ENCODE measurements at regions not wholly inside any gene's neighbourhood (a gene's known extent, or its start where the extent isn't known, plus 50 kb on each side); places are given as distances from the start of the nearest gene placed in this dataset.

DNA sequence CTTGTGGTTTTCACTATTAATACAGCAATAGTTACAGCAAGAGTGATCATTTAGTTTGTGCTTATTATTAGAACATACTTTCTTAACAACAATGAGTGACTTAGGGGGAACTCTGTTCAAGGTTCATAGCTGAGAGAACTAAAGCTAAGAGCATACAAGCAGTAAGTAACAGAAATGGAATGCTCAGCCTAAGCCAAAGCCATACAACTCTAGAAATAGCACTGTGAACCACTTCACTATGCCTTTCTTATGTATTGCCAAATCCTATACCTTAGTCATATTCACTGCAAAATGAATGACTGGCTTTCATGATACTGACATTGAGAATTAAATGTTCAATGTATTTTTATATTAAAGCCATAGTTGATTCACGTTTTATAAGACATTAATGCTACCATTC lies 599.7 kb upstream of the SLITRK1 start:
- H3K36me3 ChIP-seq, result no peaks in the 10 kb centered on the region
- H3K27me3 ChIP-seq, result no peaks in the 10 kb centered on the region
- H3K4me3 ChIP-seq, result no peak overlapping the region
- no peak for DNase-seq
- H3K4me1 ChIP-seq, result no peaks in the 10 kb centered on the region
- TF ChIP-seq POLR2A (IDR thresholded peaks at IDR 0.05), result no peak
- TF ChIP-seq, protein P1, sequence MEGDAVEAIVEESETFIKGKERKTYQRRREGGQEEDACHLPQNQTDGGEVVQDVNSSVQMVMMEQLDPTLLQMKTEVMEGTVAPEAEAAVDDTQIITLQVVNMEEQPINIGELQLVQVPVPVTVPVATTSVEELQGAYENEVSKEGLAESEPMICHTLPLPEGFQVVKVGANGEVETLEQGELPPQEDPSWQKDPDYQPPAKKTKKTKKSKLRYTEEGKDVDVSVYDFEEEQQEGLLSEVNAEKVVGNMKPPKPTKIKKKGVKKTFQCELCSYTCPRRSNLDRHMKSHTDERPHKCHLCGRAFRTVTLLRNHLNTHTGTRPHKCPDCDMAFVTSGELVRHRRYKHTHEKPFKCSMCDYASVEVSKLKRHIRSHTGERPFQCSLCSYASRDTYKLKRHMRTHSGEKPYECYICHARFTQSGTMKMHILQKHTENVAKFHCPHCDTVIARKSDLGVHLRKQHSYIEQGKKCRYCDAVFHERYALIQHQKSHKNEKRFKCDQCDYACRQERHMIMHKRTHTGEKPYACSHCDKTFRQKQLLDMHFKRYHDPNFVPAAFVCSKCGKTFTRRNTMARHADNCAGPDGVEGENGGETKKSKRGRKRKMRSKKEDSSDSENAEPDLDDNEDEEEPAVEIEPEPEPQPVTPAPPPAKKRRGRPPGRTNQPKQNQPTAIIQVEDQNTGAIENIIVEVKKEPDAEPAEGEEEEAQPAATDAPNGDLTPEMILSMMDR (IDR thresholded peaks at IDR 0.05), result no peak
- no peak for TF ChIP-seq POLR2AphosphoS5 (IDR thresholded peaks at IDR 0.05)
- TF ChIP-seq EP300 (IDR thresholded peaks at IDR 0.05), result no peak
- H3K27ac ChIP-seq, result no peak overlapping the region
- intact Hi-C loops (cut with DNase I; ENCODE audit: low total_unique reads), result no loop called here
- H3K9me3 ChIP-seq, result no peaks in the 10 kb centered on the region
- 64 to 87% (median 71%) methylated on average over 1 of the region's 1 CpG for WGBS, 5 donors

DNA sequence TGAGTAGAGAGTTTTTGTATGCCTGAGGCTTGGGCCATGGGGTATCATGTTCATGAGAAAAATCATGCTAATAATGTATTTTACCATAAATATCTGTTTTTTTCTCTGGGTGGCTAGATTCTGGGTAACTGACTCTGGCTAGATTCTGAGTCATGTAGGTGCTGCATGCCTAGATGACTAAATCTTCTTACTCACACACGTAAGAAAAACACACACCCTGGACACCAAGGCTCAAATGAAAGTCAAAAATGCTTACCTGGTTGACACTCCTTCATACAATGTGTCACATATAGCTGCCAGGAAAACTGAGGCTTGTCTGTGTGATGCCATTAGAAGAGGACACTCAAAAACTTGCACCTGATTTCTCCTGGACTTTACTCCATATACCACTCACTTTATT lies 597.4 kb upstream of the SLITRK1 start:
- no peak overlapping the region for H3K4me3 ChIP-seq
- no peak overlapping the region for H3K27ac ChIP-seq
- no peaks in the 10 kb centered on the region for H3K4me1 ChIP-seq
- no peaks in the 10 kb centered on the region for H3K27me3 ChIP-seq
- no peak for TF ChIP-seq EP300 (IDR thresholded peaks at IDR 0.05)
- TF ChIP-seq, protein P1 (IDR thresholded peaks at IDR 0.05), result no peak
- intact Hi-C loops (cut with DNase I; ENCODE audit: low total_unique reads), result no loop called here
- 78 to 91% (median 85%) methylated on average over 1 of the region's 1 CpG for WGBS, 5 donors
- peaks cover 0 to 17% (median 3%) of the 10 kb centered on the region in 4 donors for H3K9me3 ChIP-seq
- no peaks in the 10 kb centered on the region for H3K36me3 ChIP-seq
- DNase-seq, result no peak

DNA sequence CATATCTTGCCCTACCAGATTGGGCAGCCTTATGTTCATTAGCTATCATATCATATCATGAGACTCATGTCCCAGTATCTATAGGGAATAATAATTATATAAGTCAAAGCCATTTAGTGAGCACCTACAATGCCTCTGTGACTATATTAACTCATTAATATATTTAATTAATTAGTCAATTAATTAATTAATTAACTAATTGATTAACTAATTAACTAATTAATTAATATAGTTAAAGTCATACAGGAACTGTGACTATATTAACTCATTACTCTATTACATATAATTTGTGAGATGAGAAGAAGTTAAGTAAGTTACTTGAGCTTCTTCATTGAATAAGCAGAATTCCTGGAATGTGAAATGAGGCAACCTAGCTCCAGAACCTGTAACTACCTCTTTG lies 588.3 kb upstream of the SLITRK1 start:
- no peaks in the 10 kb centered on the region for H3K4me1 ChIP-seq
- H3K27ac ChIP-seq, result no peak overlapping the region
- no peaks in the 10 kb centered on the region for H3K36me3 ChIP-seq
- TF ChIP-seq, protein P1 (IDR thresholded peaks at IDR 0.05), result no peak
- TF ChIP-seq POLR2AphosphoS5 (IDR thresholded peaks at IDR 0.05) (no peak), POLR2A (IDR thresholded peaks at IDR 0.05) (no peak), EP300 (IDR thresholded peaks at IDR 0.05) (no peak)
- DNase-seq, result no peak
- peaks cover 0 to 11% (median 3%) of the 10 kb centered on the region in 4 donors for H3K9me3 ChIP-seq
- intact Hi-C loops (cut with DNase I; ENCODE audit: low total_unique reads), result no loop called here
- no peaks in the 10 kb centered on the region for H3K27me3 ChIP-seq
- H3K4me3 ChIP-seq, result no peak overlapping the region

DNA sequence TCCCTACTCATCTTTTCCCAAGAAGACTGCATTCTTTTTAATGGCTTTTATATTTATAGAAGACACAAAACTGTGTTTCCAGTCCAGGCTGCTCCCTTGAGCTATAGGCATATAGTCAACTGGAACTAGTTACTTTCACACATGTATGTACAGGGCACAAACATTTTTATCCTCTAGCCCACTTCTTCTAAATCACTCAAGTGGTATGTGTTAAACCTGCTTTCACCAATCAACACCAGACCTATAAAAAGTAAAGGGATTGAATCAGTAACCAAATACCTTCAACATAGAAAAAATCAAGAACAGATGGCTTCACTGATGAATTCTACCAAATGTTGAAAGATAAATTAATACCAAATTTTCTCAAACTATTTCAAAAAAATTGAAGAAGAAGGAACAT lies 584.2 kb upstream of the SLITRK1 start:
- H3K4me3 ChIP-seq, result no peak overlapping the region
- no peaks in the 10 kb centered on the region for H3K4me1 ChIP-seq
- H3K36me3 ChIP-seq, result no peaks in the 10 kb centered on the region
- H3K27ac ChIP-seq, result no peak overlapping the region
- H3K27me3 ChIP-seq, result no peaks in the 10 kb centered on the region
- no peaks in the 10 kb centered on the region for H3K9me3 ChIP-seq
- intact Hi-C loops (cut with DNase I; ENCODE audit: low total_unique reads), result no loop called here
- DNase-seq, result no peak
- TF ChIP-seq POLR2AphosphoS5 (IDR thresholded peaks at IDR 0.05) (no peak), POLR2A (IDR thresholded peaks at IDR 0.05) (no peak)

DNA sequence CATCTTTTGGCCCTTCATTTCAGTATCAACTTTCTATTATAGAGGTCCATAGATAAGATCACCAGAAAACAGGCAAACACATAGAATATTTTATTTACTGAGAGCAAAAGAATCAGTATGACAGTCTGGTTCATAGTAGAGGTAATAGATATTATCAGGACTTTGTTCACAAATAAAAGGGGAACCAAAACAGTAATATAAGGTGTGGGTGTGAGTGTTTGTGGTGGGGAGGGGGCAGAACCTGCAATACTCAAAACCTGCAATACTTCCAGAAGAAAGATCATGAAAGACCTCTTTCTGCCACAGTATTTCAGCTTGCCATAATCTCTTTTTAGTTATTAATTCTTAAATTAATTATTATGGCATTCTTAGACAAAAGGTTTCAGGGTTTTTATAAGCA lies 578.7 kb upstream of the SLITRK1 start:
- TF ChIP-seq, protein P1 (IDR thresholded peaks at IDR 0.05), result no peak
- no peak for TF ChIP-seq POLR2AphosphoS5 (IDR thresholded peaks at IDR 0.05)
- TF ChIP-seq POLR2A (IDR thresholded peaks at IDR 0.05), result no peak
- no peak for TF ChIP-seq EP300 (IDR thresholded peaks at IDR 0.05)
- no peaks in the 10 kb centered on the region for H3K4me1 ChIP-seq
- H3K27ac ChIP-seq, result no peak overlapping the region
- no peaks in the 10 kb centered on the region for H3K9me3 ChIP-seq
- no peak for DNase-seq
- intact Hi-C loops (cut with DNase I; ENCODE audit: low total_unique reads), result no loop called here
- H3K4me3 ChIP-seq, result no peak overlapping the region
- H3K36me3 ChIP-seq, result no peaks in the 10 kb centered on the region
- H3K27me3 ChIP-seq, result no peaks in the 10 kb centered on the region

All from stomach (tissue), 8 donors.